ENCODE measurements at regions not wholly inside any gene's neighbourhood (a gene's known extent, or its start where the extent isn't known, plus 50 kb on each side); places are given as distances from the start of the nearest gene placed in this dataset.

GRCh38 chr6:74091136-74091793 lies 395.3 kb downstream of the CD109 start:
- peak; percentile 16 for DNase-seq (ENCODE audit: low read depth)

GRCh38 chr6:74087899-74088298 lies 391.9 kb downstream of the CD109 start:
- no peak for DNase-seq (ENCODE audit: low read depth)

GRCh38 chr6:74075896-74076295 lies 379.9 kb downstream of the CD109 start:
- DNase-seq (ENCODE audit: low read depth): no peak

- no peak for DNase-seq (ENCODE audit: low read depth)
These were observed 379.3 kb downstream of the CD109 start for GRCh38 chr6:74075323-74075722.

- DNase-seq (ENCODE audit: low read depth): no peak
These were observed 378.6 kb downstream of the CD109 start for GRCh38 chr6:74074645-74075044.

GRCh38 chr6:74073999-74074398 lies 378.0 kb downstream of the CD109 start:
- peak; percentile 25 for DNase-seq (ENCODE audit: low read depth)

GRCh38 chr6:74073429-74073828 lies 377.4 kb downstream of the CD109 start:
- peak; percentile 70 for DNase-seq (ENCODE audit: low read depth)

GRCh38 chr6:74071214-74071613 lies 375.2 kb downstream of the CD109 start:
- no peak for DNase-seq (ENCODE audit: low read depth)

GRCh38 chr6:74070711-74071110 lies 374.7 kb downstream of the CD109 start:
- no peak for DNase-seq (ENCODE audit: low read depth)

- DNase-seq (ENCODE audit: low read depth): peak; percentile 47
These were observed 374.1 kb downstream of the CD109 start for GRCh38 chr6:74070091-74070490.

- no peak for DNase-seq (ENCODE audit: low read depth)
These were observed 373.1 kb downstream of the CD109 start for GRCh38 chr6:74069089-74069581.

GRCh38 chr6:74066168-74066871 lies 370.3 kb downstream of the CD109 start:
- DNase-seq (ENCODE audit: low read depth): no peak

- DNase-seq (ENCODE audit: low read depth): no peak
These were observed 369.7 kb downstream of the CD109 start for GRCh38 chr6:74065705-74066104.

- DNase-seq (ENCODE audit: low read depth): no peak
These were observed 367.4 kb downstream of the CD109 start for GRCh38 chr6:74063391-74063790.

- DNase-seq (ENCODE audit: low read depth): no peak
These were observed 365.2 kb downstream of the CD109 start for GRCh38 chr6:74061201-74061600.

GRCh38 chr6:74060354-74060753 lies 364.4 kb downstream of the CD109 start:
- DNase-seq (ENCODE audit: low read depth): no peak

- no peak for DNase-seq (ENCODE audit: low read depth)
These were observed 362.6 kb downstream of the CD109 start for GRCh38 chr6:74058606-74059005.

- no peak for DNase-seq (ENCODE audit: low read depth)
These were observed 361.3 kb downstream of the CD109 start for GRCh38 chr6:74057326-74057725.

GRCh38 chr6:74054190-74054589 lies 358.2 kb downstream of the CD109 start:
- no peak for DNase-seq (ENCODE audit: low read depth)

- no peak for DNase-seq (ENCODE audit: low read depth)
These were observed 354.9 kb downstream of the CD109 start for GRCh38 chr6:74050921-74051320.

GRCh38 chr6:74048387-74048786 lies 352.4 kb downstream of the CD109 start:
- DNase-seq (ENCODE audit: low read depth): no peak

- DNase-seq (ENCODE audit: low read depth): peak; percentile 34
These were observed 348.6 kb downstream of the CD109 start for GRCh38 chr6:74044417-74045096.

- no peak for DNase-seq (ENCODE audit: low read depth)
These were observed 345.4 kb downstream of the CD109 start for GRCh38 chr6:74041420-74041819.

Data from HS-5 (cell line).